A673 (cell line): ENCODE measurements at regions not wholly inside any gene's neighbourhood (a gene's known extent, or its start where the extent isn't known, plus 50 kb on each side); places are given as distances from the start of the nearest gene placed in this dataset.

Source experiments
- BruUV-seq: library from RNA; stranded (reverse); fragments of 400-500 nt; replicated peaks from 2 replicates; lab custom pipeline; 2021; lab: Mats Ljungman, UMichigan
- CTCF ChIA-PET: fragments of 300-600 bp; sonication (Branson Sonifier 250); formaldehyde crosslinking; loops from one replicate; lab custom pipeline; 2022; ENCODE audit warnings: antibody characterized with exemption; lab: Charles Lee
- POLR2A ChIA-PET: fragments of 300-600 bp; sonication (Branson Sonifier 250); formaldehyde crosslinking; loops from one replicate; lab custom pipeline; 2022; ENCODE audit warnings: antibody characterized with exemption; ENCODE audit not compliant: low non-redundant PET; lab: Charles Lee
- DNase-seq: peaks from one replicate; pipeline ENCODE4 v3.0.0-alpha.2; 2015; ENCODE audit warnings: low spot score
- H3K27ac ChIP-seq: fragments of 200-600 bp; sonication (generic); 2 replicates; pipeline ENCODE4 v1.5.1; 2016; ENCODE audit warnings: mixed run types, low read depth, mild to moderate bottlenecking, mixed read lengths, antibody characterized with exemption, low read length; ENCODE audit not compliant: poor library complexity, severe bottlenecking
- H3K27me3 ChIP-seq: fragments of 200-600 bp; sonication (generic); replicated peaks from 2 replicates; pipeline ENCODE4 v1.6.1; 2017; ENCODE audit warnings: mixed run types, low read depth, mild to moderate bottlenecking, mixed read lengths, antibody characterized with exemption, low read length; ENCODE audit not compliant: insufficient read depth, poor library complexity
- H3K36me3 ChIP-seq: fragments of 200-600 bp; sonication (generic); 2 replicates; pipeline ENCODE4 v1.6.1; 2016; ENCODE audit warnings: mixed run types, mild to moderate bottlenecking, mixed read lengths, antibody characterized with exemption, low read length; ENCODE audit not compliant: insufficient read depth, poor library complexity, severe bottlenecking
- H3K4me1 ChIP-seq: fragments of 200-600 bp; sonication (generic); 2 replicates; pipeline ENCODE4 v1.6.1; 2017; ENCODE audit warnings: mixed run types, mild to moderate bottlenecking, mixed read lengths, antibody characterized with exemption, low read length; ENCODE audit not compliant: insufficient read depth, poor library complexity, severe bottlenecking
- H3K4me3 ChIP-seq: fragments of 200-600 bp; sonication (generic); 2 replicates; pipeline ENCODE4 v1.5.1; 2016; ENCODE audit warnings: low read depth, mixed run types, mild to moderate bottlenecking, mixed read lengths, low read length; ENCODE audit not compliant: poor library complexity, severe bottlenecking
- H3K9me3 ChIP-seq: fragments of 200-600 bp; sonication (generic); 2 replicates; pipeline ENCODE4 v1.6.1; 2016; ENCODE audit warnings: mixed run types, low read depth, mild to moderate bottlenecking, mixed read lengths, antibody characterized with exemption, low read length; ENCODE audit not compliant: poor library complexity, severe bottlenecking
- EZH2 ChIP-seq: fragments of 200-600 bp; sonication (generic); IDR thresholded peaks from 2 replicates; pipeline ENCODE4 v1.6.1; 2017; ENCODE audit warnings: borderline replicate concordance, low read depth, mild to moderate bottlenecking, mixed read lengths, antibody characterized with exemption, low read length; ENCODE audit not compliant: poor library complexity, severe bottlenecking
- intact Hi-C: fragments of 100-400 bp; cut with micrococcal nuclease; formaldehyde crosslinking; loops from one replicate; pipeline ENCODE4 v1.10.0; 2022; ENCODE audit not compliant: unreplicated experiment
- TF ChIP-seq, protein P1 (sequence below): fragments of 300-800, 200-600 bp; sonication (generic); conservative IDR thresholded peaks from 2 replicates; pipeline ENCODE4 v1.5.1; 2017; ENCODE audit warnings: low read depth, mild to moderate bottlenecking, antibody characterized with exemption, low read length, moderate library complexity, mixed read lengths

DNA sequence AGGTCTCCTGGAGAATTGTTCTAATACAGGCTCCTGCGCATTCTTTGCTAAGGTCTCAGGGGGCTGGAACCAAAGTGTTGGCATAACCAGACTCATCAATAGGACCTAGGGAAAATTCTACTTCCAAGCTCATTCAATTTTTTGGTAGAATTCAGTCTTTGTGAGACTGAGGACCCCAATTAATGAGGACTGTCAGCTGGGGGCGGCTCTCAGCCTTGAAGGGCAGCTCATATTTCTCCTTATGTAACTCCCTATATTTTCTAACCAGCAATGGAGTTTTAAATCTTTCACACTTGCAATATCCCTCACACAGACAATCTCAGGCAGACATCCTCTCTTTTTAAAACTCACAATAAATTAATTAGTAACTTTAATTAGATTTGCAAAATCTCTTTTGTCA is 476.4 kb upstream of the LRFN5 start:
- CTCF ChIA-PET = no interaction called here
- POLR2A ChIA-PET = no interaction called here
- BruUV-seq = no TSS peak

DNA sequence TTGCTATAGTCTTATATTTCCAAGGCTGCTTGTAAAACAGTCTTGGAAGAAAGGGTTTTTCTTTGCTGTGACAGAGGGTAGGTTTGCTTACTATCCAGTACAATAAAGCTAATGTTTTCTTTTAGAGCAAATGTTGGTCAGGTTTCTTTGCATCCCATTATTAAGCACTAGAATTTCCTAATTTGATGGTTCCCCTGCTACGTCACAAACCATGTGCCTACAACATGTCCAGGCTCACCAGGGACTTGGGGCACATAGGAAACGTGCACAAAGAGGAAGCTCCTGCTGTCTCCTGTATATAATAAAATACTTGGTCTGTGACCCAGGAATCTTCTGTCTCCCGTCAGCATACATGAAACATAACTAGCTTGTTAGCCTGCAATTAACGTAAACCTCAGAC is 486.3 kb upstream of the LRFN5 start:
- POLR2A ChIA-PET = no interaction called here
- Histone ChIP-seq H3K4me1 (no peaks in the 10 kb centered on the region), H3K27ac (no peak overlapping the region), H3K36me3 (no peaks in the 10 kb centered on the region), H3K4me3 (no peak overlapping the region), H3K27me3 (no peaks in the 10 kb centered on the region), H3K9me3 (no peaks in the 10 kb centered on the region)
- CTCF ChIA-PET = no interaction called here
- TF ChIP-seq, protein P1, sequence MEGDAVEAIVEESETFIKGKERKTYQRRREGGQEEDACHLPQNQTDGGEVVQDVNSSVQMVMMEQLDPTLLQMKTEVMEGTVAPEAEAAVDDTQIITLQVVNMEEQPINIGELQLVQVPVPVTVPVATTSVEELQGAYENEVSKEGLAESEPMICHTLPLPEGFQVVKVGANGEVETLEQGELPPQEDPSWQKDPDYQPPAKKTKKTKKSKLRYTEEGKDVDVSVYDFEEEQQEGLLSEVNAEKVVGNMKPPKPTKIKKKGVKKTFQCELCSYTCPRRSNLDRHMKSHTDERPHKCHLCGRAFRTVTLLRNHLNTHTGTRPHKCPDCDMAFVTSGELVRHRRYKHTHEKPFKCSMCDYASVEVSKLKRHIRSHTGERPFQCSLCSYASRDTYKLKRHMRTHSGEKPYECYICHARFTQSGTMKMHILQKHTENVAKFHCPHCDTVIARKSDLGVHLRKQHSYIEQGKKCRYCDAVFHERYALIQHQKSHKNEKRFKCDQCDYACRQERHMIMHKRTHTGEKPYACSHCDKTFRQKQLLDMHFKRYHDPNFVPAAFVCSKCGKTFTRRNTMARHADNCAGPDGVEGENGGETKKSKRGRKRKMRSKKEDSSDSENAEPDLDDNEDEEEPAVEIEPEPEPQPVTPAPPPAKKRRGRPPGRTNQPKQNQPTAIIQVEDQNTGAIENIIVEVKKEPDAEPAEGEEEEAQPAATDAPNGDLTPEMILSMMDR = no peak
- TF ChIP-seq EZH2 = no peak
- DNase-seq = no peak
- no TSS peak for BruUV-seq
- intact Hi-C loops = no loop called here

More for the DNA sequence above, 476.4 kb upstream of the LRFN5 start:
- no peaks in the 10 kb centered on the region for H3K27me3 ChIP-seq
- no peak overlapping the region for H3K27ac ChIP-seq
- no peaks in the 10 kb centered on the region for H3K36me3 ChIP-seq
- H3K4me3 ChIP-seq = no peak overlapping the region
- no peak for DNase-seq
- no peaks in the 10 kb centered on the region for H3K4me1 ChIP-seq
- H3K9me3 ChIP-seq = no peaks in the 10 kb centered on the region
- intact Hi-C loops = no loop called here
- TF ChIP-seq, protein P1 = no peak
- no peak for TF ChIP-seq EZH2

DNA sequence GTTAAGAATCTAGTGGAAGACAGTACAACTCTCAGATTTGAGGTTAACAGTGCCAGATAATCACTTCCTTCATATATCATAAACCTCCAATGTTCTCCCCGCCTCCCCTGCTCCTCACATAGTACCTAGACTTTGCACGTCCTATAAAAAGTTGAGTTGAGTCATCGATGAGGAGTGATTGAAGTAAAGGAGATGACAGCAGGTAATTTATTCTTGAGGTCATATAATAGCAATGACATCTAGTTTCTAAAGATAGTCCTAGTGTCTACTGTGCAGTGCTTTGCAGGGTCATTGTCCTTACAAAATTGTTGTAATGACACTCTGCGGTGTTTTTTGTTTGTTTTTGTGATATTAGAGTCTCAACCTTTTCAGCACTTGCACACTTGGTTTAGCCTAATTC is 510.5 kb upstream of the LRFN5 start:
- BruUV-seq = no TSS peak
- intact Hi-C loops = no loop called here
- ChIA-PET POLR2A (no interaction called here), CTCF (no interaction called here)
- no peaks in the 10 kb centered on the region for H3K36me3 ChIP-seq
- no peaks in the 10 kb centered on the region for H3K4me1 ChIP-seq
- H3K27ac ChIP-seq = no peak overlapping the region
- no peak for DNase-seq
- H3K27me3 ChIP-seq = no peaks in the 10 kb centered on the region
- TF ChIP-seq, protein P1 = no peak
- TF ChIP-seq EZH2 = no peak
- H3K9me3 ChIP-seq = no peaks in the 10 kb centered on the region
- no peak overlapping the region for H3K4me3 ChIP-seq
